B cell (primary cell): ENCODE measurements at regions not wholly inside any gene's neighbourhood (a gene's known extent, or its start where the extent isn't known, plus 50 kb on each side); places are given as distances from the start of the nearest gene placed in this dataset.

ENCODE experiments used
- EZH2 ChIP-seq: IDR thresholded peaks from 2 replicates; pipeline ENCODE4 v1.6.1; 2012; ENCODE audit warnings: borderline replicate concordance, low read depth, mild to moderate bottlenecking, moderate library complexity, low read length; ENCODE audit not compliant: insufficient read depth, poor library complexity, severe bottlenecking
- TF ChIP-seq, protein P1 (sequence below): fragments of 200-600 bp; IDR thresholded peaks from one replicate; pipeline ENCODE4 v1.8.0; 2022; ENCODE audit warnings: antibody characterized with exemption, mild to moderate bottlenecking

DNA sequence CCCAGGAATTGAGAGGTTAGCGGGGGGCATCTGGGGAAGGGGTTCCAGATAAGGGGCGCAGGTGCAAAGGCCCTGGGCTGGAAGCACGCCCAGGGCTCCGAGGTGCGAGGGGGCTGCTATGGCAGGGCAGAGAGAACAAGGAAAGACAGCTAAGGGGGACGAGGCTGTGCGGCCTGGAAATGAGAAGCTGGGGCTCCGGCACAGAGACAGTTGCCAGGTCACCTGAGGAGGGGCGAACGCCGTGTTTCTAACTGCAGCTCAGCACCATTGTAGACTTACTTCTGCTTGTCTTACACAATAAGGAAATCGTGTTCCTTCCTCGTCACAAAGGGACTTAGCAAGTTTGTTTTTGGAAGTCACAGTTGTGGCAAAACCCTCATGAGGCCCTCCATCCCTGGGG is 68.9 kb upstream of the TBXT start:
- TF ChIP-seq, protein P1, sequence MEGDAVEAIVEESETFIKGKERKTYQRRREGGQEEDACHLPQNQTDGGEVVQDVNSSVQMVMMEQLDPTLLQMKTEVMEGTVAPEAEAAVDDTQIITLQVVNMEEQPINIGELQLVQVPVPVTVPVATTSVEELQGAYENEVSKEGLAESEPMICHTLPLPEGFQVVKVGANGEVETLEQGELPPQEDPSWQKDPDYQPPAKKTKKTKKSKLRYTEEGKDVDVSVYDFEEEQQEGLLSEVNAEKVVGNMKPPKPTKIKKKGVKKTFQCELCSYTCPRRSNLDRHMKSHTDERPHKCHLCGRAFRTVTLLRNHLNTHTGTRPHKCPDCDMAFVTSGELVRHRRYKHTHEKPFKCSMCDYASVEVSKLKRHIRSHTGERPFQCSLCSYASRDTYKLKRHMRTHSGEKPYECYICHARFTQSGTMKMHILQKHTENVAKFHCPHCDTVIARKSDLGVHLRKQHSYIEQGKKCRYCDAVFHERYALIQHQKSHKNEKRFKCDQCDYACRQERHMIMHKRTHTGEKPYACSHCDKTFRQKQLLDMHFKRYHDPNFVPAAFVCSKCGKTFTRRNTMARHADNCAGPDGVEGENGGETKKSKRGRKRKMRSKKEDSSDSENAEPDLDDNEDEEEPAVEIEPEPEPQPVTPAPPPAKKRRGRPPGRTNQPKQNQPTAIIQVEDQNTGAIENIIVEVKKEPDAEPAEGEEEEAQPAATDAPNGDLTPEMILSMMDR, result no peak
- no peak for TF ChIP-seq EZH2
